H1 (cell line): ENCODE measurements at regions not wholly inside any gene's neighbourhood (a gene's known extent, or its start where the extent isn't known, plus 50 kb on each side); places are given as distances from the start of the nearest gene placed in this dataset.

ENCODE experiments used
- CTCF ChIA-PET: fragments of 300-600 bp; sonication (Branson Sonifier 250); formaldehyde crosslinking; loops from one replicate; lab custom pipeline; 2021; ENCODE audit not compliant: partially characterized antibody; lab: Charles Lee
- POLR2A ChIA-PET: fragments of 300-600 bp; sonication (Branson Sonifier 250); formaldehyde crosslinking; loops from one replicate; lab custom pipeline; 2021; ENCODE audit warnings: inconsistent platforms; ENCODE audit not compliant: partially characterized antibody; lab: Charles Lee
- DNase-seq, 2 experiments: peaks; one replicate each; pipeline versions ENCODE4 v3.0.0 to v3.0.0-alpha.2; 2010 to 2022; ENCODE audit warnings: low spot score in 2 of 2, low read depth in 1 of 2, mixed read lengths in 1 of 2
- FAIRE-seq: peaks from 2 replicates; lab custom pipeline; 2011; peaks lifted over from hg19 to GRCh38; lab: Jason Lieb, UNC
- H2AFZ ChIP-seq: 2 replicates; pipeline ENCODE4 v1.8.1; 2012; ENCODE audit warnings: low read length, inconsistent platforms
- H2AK5ac ChIP-seq: 2 replicates; pipeline ENCODE4 v1.6.1; 2013; ENCODE audit warnings: low read depth, low read length
- H2BK120ac ChIP-seq: replicated peaks from 2 replicates; pipeline ENCODE3; 2013; ENCODE audit warnings: low read depth, low read length, inconsistent platforms
- H2BK12ac ChIP-seq: 2 replicates; pipeline ENCODE4 v1.6.1; 2013; ENCODE audit warnings: low read depth, low read length
- H2BK15ac ChIP-seq: 2 replicates; pipeline ENCODE4 v1.6.1; 2013; ENCODE audit warnings: low read length
- H2BK20ac ChIP-seq: 2 replicates; pipeline ENCODE4 v1.6.1; 2013; ENCODE audit warnings: low read length
- H2BK5ac ChIP-seq: 2 replicates; pipeline ENCODE4 v1.6.1; 2013; ENCODE audit warnings: low read depth, low read length
- H3K14ac ChIP-seq: 2 replicates; pipeline ENCODE4 v1.6.1; 2013; ENCODE audit warnings: inconsistent platforms; ENCODE audit not compliant: insufficient read length
- H3K18ac ChIP-seq: 2 replicates; pipeline ENCODE4 v1.6.1; 2013; ENCODE audit warnings: low read length; ENCODE audit errors: extremely low read depth
- H3K23ac ChIP-seq: 2 replicates; pipeline ENCODE4 v1.6.1; 2013; ENCODE audit warnings: inconsistent platforms; ENCODE audit not compliant: insufficient read length
- H3K23me2 ChIP-seq: 2 replicates; pipeline ENCODE4 v1.6.1; 2013; ENCODE audit warnings: low read depth, low read length
- H3K27ac ChIP-seq: 2 replicates; pipeline ENCODE4 v1.6.1; 2011; ENCODE audit warnings: low read depth, low read length, inconsistent platforms
- H3K27me3 ChIP-seq, 4 experiments: replicated peaks in 1 of 4; 1 replicate in 1 of 4; 2 replicates in 3 of 4; pipeline versions ENCODE4 v1.6.1 to v1.8.1; 2011 to 2013; ENCODE audit warnings: low read length in 3 of 4, mild to moderate bottlenecking in 3 of 4, inconsistent platforms in 2 of 4, mixed read lengths in 2 of 4, moderate library complexity in 1 of 4; ENCODE audit not compliant: control insufficient read depth in 3 of 4, insufficient read depth in 3 of 4; ENCODE audit errors: extremely low read depth in 1 of 4
- H3K36me3 ChIP-seq, 4 experiments: 2 replicates each; pipeline versions ENCODE4 v1.6.1 to v1.8.1; 2011 to 2013; ENCODE audit warnings: mild to moderate bottlenecking in 4 of 4, low read length in 3 of 4, moderate library complexity in 2 of 4, control low read depth in 1 of 4, inconsistent platforms in 1 of 4; ENCODE audit not compliant: insufficient read depth in 4 of 4, control insufficient read depth in 2 of 4
- H3K4ac ChIP-seq: replicated peaks from 2 replicates; pipeline ENCODE3; 2013; ENCODE audit warnings: low read length, low read depth, mixed read lengths, inconsistent platforms; ENCODE audit not compliant: insufficient read length
- H3K4me1 ChIP-seq, 4 experiments: replicated peaks in 1 of 4; 1 replicate in 1 of 4; 2 replicates in 3 of 4; pipeline versions ENCODE4 v1.6.1 to v1.8.1; 2011 to 2013; ENCODE audit warnings: low read length in 3 of 4, inconsistent platforms in 2 of 4, mixed read lengths in 1 of 4; ENCODE audit not compliant: insufficient read depth in 4 of 4, control insufficient read depth in 3 of 4
- H3K4me2 ChIP-seq, 2 experiments: 2 replicates each; pipeline versions ENCODE4 v1.6.1 to v1.8.1; 2011 to 2013; ENCODE audit warnings: low read depth in 2 of 2, low read length in 2 of 2, control low read depth in 1 of 2, inconsistent platforms in 1 of 2, mild to moderate bottlenecking in 1 of 2; ENCODE audit not compliant: insufficient read depth in 1 of 2
- H3K4me3 ChIP-seq, 4 experiments: fragments of 200-600, 300-600 bp in 1 of 4; sonication (generic), shearing (Covaris generic), sonication (Bioruptor Twin) in 1 of 4; 2 replicates each; pipeline versions ENCODE4 v1.5.1 to v1.8.1; 2011 to 2016; ENCODE audit warnings: low read length in 4 of 4, low read depth in 3 of 4, control low read depth in 2 of 4, inconsistent platforms in 2 of 4, mild to moderate bottlenecking in 2 of 4, mixed read lengths in 1 of 4, moderate library complexity in 1 of 4; ENCODE audit not compliant: insufficient read depth in 2 of 4; ENCODE audit errors: extremely low read depth in 1 of 4
- H3K56ac ChIP-seq: replicated peaks from 2 replicates; pipeline ENCODE3; 2013; ENCODE audit warnings: low read depth, mild to moderate bottlenecking, mixed read lengths, low read length, inconsistent platforms; ENCODE audit not compliant: insufficient read length
- H3K79me1 ChIP-seq: 2 replicates; pipeline ENCODE4 v1.6.1; 2013; ENCODE audit warnings: low read depth, low read length, control low read depth
- H3K79me2 ChIP-seq, 2 experiments: 2 replicates each; pipeline versions ENCODE4 v1.6.1 to v1.8.1; 2012 to 2013; ENCODE audit warnings: low read length in 2 of 2, mild to moderate bottlenecking in 2 of 2, inconsistent platforms in 1 of 2; ENCODE audit not compliant: insufficient read depth in 2 of 2, control insufficient read depth in 1 of 2
- H3K9ac ChIP-seq, 4 experiments: replicated peaks in 1 of 4; 1 replicate in 1 of 4; 2 replicates in 3 of 4; pipeline versions ENCODE4 v1.6.1 to v1.8.1; 2011 to 2013; ENCODE audit warnings: low read depth in 3 of 4, low read length in 3 of 4, control low read depth in 2 of 4, mild to moderate bottlenecking in 2 of 4, moderate library complexity in 2 of 4, inconsistent platforms in 1 of 4; ENCODE audit errors: extremely low read depth in 1 of 4
- H3K9me3 ChIP-seq, 2 experiments: 2 replicates each; pipeline versions ENCODE4 v1.6.1 to v1.8.1; 2012 to 2013; ENCODE audit warnings: mild to moderate bottlenecking in 2 of 2, moderate library complexity in 2 of 2, control low read depth in 1 of 2, inconsistent platforms in 1 of 2, low read depth in 1 of 2, low read length in 1 of 2, mixed read lengths in 1 of 2; ENCODE audit not compliant: insufficient read depth in 2 of 2
- H4K20me1 ChIP-seq, 2 experiments: replicated peaks in 1 of 2; 2 replicates each; pipeline versions ENCODE3 to v1.8.1; 2011 to 2013; ENCODE audit warnings: inconsistent platforms in 2 of 2, low read length in 2 of 2, mild to moderate bottlenecking in 1 of 2; ENCODE audit not compliant: insufficient read depth in 2 of 2, control insufficient read depth in 1 of 2
- H4K5ac ChIP-seq: 2 replicates; pipeline ENCODE4 v1.6.1; 2013; ENCODE audit warnings: low read length, low read depth, mixed read lengths, inconsistent platforms; ENCODE audit not compliant: insufficient read length
- H4K8ac ChIP-seq: 2 replicates; pipeline ENCODE4 v1.8.0; 2013; ENCODE audit warnings: mild to moderate bottlenecking, moderate library complexity, low read length, inconsistent platforms; ENCODE audit not compliant: insufficient read depth; ENCODE audit errors: extremely low read depth
- H4K91ac ChIP-seq: replicated peaks from 2 replicates; pipeline ENCODE3; 2013; ENCODE audit warnings: low read length, mixed read lengths, inconsistent platforms; ENCODE audit not compliant: insufficient read length
- BACH1 ChIP-seq: IDR thresholded peaks from 2 replicates; pipeline ENCODE4 v1.6.1; 2012; ENCODE audit warnings: low read length, improper control_type of control experiment
- CHD1 ChIP-seq: IDR thresholded peaks from 2 replicates; pipeline ENCODE4 v1.6.1; 2012; ENCODE audit warnings: low read depth, low read length, improper control_type of control experiment
- CHD2 ChIP-seq: IDR thresholded peaks from 2 replicates; pipeline ENCODE4 v1.6.1; 2012; ENCODE audit warnings: low read length, improper control_type of control experiment
- CREB1 ChIP-seq: IDR thresholded peaks from 2 replicates; pipeline ENCODE4 v1.6.1; 2012; ENCODE audit warnings: inconsistent platforms
- CTBP2 ChIP-seq: IDR thresholded peaks from 2 replicates; pipeline ENCODE4 v1.7.0; 2011; ENCODE audit warnings: borderline replicate concordance, mild to moderate bottlenecking, moderate library complexity, mixed read lengths, low read length; ENCODE audit not compliant: insufficient read depth, insufficient read length
- EZH2 ChIP-seq: fragments of 200-600 bp; sonication (generic); IDR thresholded peaks from 2 replicates; pipeline ENCODE4 v1.7.1; 2012; ENCODE audit warnings: low read depth, mild to moderate bottlenecking, moderate library complexity, low read length, inconsistent platforms; ENCODE audit not compliant: severe bottlenecking
- FOSL1 ChIP-seq: IDR thresholded peaks from 2 replicates; pipeline ENCODE4 v1.6.1; 2011; ENCODE audit warnings: mild to moderate bottlenecking, low read depth, low read length, moderate library complexity; ENCODE audit not compliant: insufficient read depth
- NRF1 ChIP-seq: IDR thresholded peaks from 2 replicates; pipeline ENCODE4 v1.6.1; 2011; ENCODE audit warnings: mild to moderate bottlenecking, low read depth, low read length, improper control_type of control experiment
- PHF8 ChIP-seq: fragments of 200-600 bp; sonication (generic); conservative IDR thresholded peaks from 2 replicates; pipeline ENCODE4 v1.7.1; 2012; ENCODE audit warnings: low read depth, mild to moderate bottlenecking, inconsistent platforms, low read length, moderate library complexity
- POLR2A ChIP-seq, 2 experiments: IDR thresholded peaks; 1 replicate in 1 of 2; 2 replicates in 1 of 2; pipeline ENCODE4 v1.6.1; 2011; ENCODE audit warnings: low read depth in 2 of 2, low read length in 2 of 2, mild to moderate bottlenecking in 2 of 2; ENCODE audit errors: control extremely low read depth in 1 of 2
- POLR2AphosphoS5 ChIP-seq: IDR thresholded peaks from 2 replicates; pipeline ENCODE4 v1.6.1; 2011; ENCODE audit warnings: low read depth, low read length
- POU5F1 ChIP-seq: IDR thresholded peaks from 2 replicates; pipeline ENCODE4 v1.6.1; 2011; ENCODE audit warnings: low read depth, mild to moderate bottlenecking, low read length, moderate library complexity
- RXRA ChIP-seq: IDR thresholded peaks from 2 replicates; pipeline ENCODE4 v1.6.1; 2011; ENCODE audit warnings: low read depth, mild to moderate bottlenecking, low read length, moderate library complexity; ENCODE audit not compliant: insufficient read depth
- SIN3A ChIP-seq, 2 experiments: IDR thresholded peaks in 1 of 2; conservative IDR thresholded peaks in 1 of 2; 2 replicates each; pipeline ENCODE4 v1.6.1; 2011 to 2012; ENCODE audit warnings: low read length in 2 of 2, improper control_type of control experiment in 1 of 2, low read depth in 1 of 2, mild to moderate bottlenecking in 1 of 2
- TAF7 ChIP-seq: optimal IDR thresholded peaks from 2 replicates; pipeline ENCODE3; 2011; ENCODE audit warnings: low read depth, mild to moderate bottlenecking, inconsistent platforms, low read length, moderate library complexity, borderline replicate concordance
- TBP ChIP-seq: IDR thresholded peaks from 2 replicates; pipeline ENCODE4 v1.6.1; 2011; ENCODE audit warnings: low read depth, low read length, improper control_type of control experiment
- TCF12 ChIP-seq: IDR thresholded peaks from 2 replicates; pipeline ENCODE4 v1.6.1; 2011; ENCODE audit warnings: low read depth, mild to moderate bottlenecking, low read length
- WGBS, 2 experiments: shearing (Covaris generic) in 1 of 2; methylation state at CpG; one replicate each; pipeline versions ENCODE4 v1.1.6 to v1.1.7; 2013 to 2015; ENCODE audit warnings: low lambda C conversion rate in 2 of 2, mixed read lengths in 2 of 2, inconsistent platforms in 1 of 2, low coverage in 1 of 2, missing lambda C conversion rate in 1 of 2; ENCODE audit not compliant: insufficient replicate concordance in 2 of 2, insufficient coverage in 1 of 2, insufficient read length in 1 of 2; ENCODE audit errors: extremely low coverage in 1 of 2, missing lambda C conversion rate in 1 of 2; 5-methylcytosine and 5-hydroxymethylcytosine counted together

- Histone ChIP-seq H3K4me2 (no peak overlapping the region), H3K79me1 (no peaks in the 10 kb centered on the region), H3K36me3 (no peaks in the 10 kb centered on the region), H3K4me3 (no peak overlapping the region), H2BK15ac (no peak overlapping the region), H2AK5ac (no peak overlapping the region), H3K14ac (no peak overlapping the region), H3K27ac (no peak overlapping the region), H3K79me2 (no peaks in the 10 kb centered on the region), H3K4me1 (no peaks in the 10 kb centered on the region), H4K5ac (no peak overlapping the region), H3K9me3 (no peaks in the 10 kb centered on the region), H2BK5ac (no peak overlapping the region), H2BK12ac (no peak overlapping the region), H4K91ac (no peak overlapping the region), H3K18ac (no peak overlapping the region), H4K20me1 (no peaks in the 10 kb centered on the region), H3K23ac (no peak overlapping the region), H4K8ac (no peak overlapping the region), H3K27me3 (no peaks in the 10 kb centered on the region), H3K56ac (no peak overlapping the region), H2AFZ (no peak overlapping the region), H3K23me2 (no peaks in the 10 kb centered on the region), H3K9ac (no peak overlapping the region), H2BK120ac (no peak overlapping the region), H2BK20ac (no peak overlapping the region), H3K4ac (no peak overlapping the region)
- CTCF ChIA-PET: no interaction called here
- 86% methylated on average over 2 of the region's 2 CpGs; no CpG with 5 or more reads in 1 of the 2 experiments for WGBS, 2 experiments
- POLR2A ChIA-PET: no interaction called here
- FAIRE-seq (no peak), DNase-seq (no peak)
- TF ChIP-seq POU5F1 (no peak), SIN3A (conservative IDR thresholded peaks at IDR 0.05 in 1 of 2, IDR thresholded peaks at IDR 0.05 in 1 of 2; ENCODE audit: low read depth in 1 of 2, low read length in 2 of 2) (no peak), CHD2 (no peak), TAF7 (no peak), BACH1 (no peak), NRF1 (no peak), POLR2A (IDR thresholded peaks at IDR 0.05; ENCODE audit: control extremely low read depth in 1 of 2, low read depth in 2 of 2, low read length in 2 of 2) (no peak), POLR2AphosphoS5 (no peak), FOSL1 (no peak), CTBP2 (no peak), EZH2 (no peak), RXRA (no peak), CHD1 (no peak), CREB1 (no peak), TCF12 (no peak), PHF8 (no peak), TBP (no peak)
These were observed 741.4 kb downstream of the PLA2G4A start for GRCh38 chr1:187570166-187570565.
